ENCODE measurements at regions not wholly inside any gene's neighbourhood (a gene's known extent, or its start where the extent isn't known, plus 50 kb on each side); places are given as distances from the start of the nearest gene placed in this dataset.

GRCh38 chr1:38207275-38207674 lies 160.7 kb upstream of the POU3F1 start:
- DNase-seq (ENCODE audit: low read depth, low spot score), result no peak
- no peak for TF ChIP-seq CTCF (IDR thresholded peaks at IDR 0.05; ENCODE audit: low read depth, low read length)
- in situ Hi-C loops (cut with HindIII; ENCODE audit: low sequenced_read_pairs), result no loop called here

DNA sequence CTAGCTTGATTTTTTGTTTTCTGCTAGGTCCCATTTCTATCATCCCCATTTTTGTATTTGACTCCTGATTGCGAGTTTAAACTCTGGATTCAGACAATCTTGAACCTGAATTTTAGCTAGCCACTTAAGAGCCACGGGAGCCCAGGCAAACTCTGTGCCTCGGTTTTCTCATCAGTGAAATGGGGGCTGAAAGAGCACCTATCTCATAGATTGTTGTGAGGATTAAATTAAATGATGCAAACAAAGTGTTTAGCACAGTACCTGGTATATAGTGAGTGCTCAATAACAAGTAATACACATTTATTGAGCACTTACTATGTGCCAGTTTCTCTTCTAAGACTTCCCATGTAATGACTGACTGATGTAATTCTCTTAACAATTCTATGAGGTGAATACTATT lies 158.1 kb upstream of the POU3F1 start:
- in situ Hi-C loops (cut with HindIII; ENCODE audit: low sequenced_read_pairs), result no loop called here
- no peak for DNase-seq (ENCODE audit: low read depth, low spot score)
- TF ChIP-seq CTCF (IDR thresholded peaks at IDR 0.05; ENCODE audit: low read depth, low read length), result no peak
- H3K4me3 ChIP-seq (ENCODE audit: low read depth, low read length), result no peak overlapping the region

More at GRCh38 chr1:38207275-38207674, 160.7 kb upstream of the POU3F1 start:
- no peak overlapping the region for H3K4me3 ChIP-seq (ENCODE audit: low read depth, low read length)

DNA sequence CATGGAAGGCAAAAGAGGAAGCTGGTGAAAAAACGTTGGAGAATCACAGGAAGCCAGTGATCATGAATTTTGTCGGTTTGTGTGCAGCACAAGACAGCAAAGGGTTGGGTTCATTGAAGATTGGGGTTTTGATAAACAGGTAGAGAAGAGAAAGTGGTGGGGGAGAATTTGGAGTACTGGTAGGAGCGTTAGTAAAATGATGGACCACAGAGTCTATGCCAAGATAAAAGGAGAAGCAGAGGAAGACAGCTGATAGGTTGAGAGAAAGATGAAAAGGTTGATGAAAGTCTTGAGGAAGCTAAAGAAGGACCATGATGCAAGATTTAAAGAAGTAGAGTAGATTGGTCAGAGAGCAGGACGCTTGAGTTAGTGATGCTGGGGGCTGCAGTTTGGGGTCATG lies 156.8 kb upstream of the POU3F1 start:
- no peak for DNase-seq (ENCODE audit: low read depth, low spot score)
- in situ Hi-C loops (cut with HindIII; ENCODE audit: low sequenced_read_pairs), result no loop called here
- no peak for TF ChIP-seq CTCF (IDR thresholded peaks at IDR 0.05; ENCODE audit: low read depth, low read length)
- no peak overlapping the region for H3K4me3 ChIP-seq (ENCODE audit: low read depth, low read length)

- in situ Hi-C loops (cut with HindIII; ENCODE audit: low sequenced_read_pairs), result no loop called here
- no peak for DNase-seq (ENCODE audit: low read depth, low spot score)
- H3K4me3 ChIP-seq (ENCODE audit: low read depth, low read length), result no peak overlapping the region
- no peak for TF ChIP-seq CTCF (IDR thresholded peaks at IDR 0.05; ENCODE audit: low read depth, low read length)
Measured at GRCh38 chr1:38201431-38201830, 154.8 kb upstream of the POU3F1 start.

GRCh38 chr1:38198621-38199020 lies 152.0 kb upstream of the POU3F1 start:
- no peak overlapping the region for H3K4me3 ChIP-seq (ENCODE audit: low read depth, low read length)
- no peak for DNase-seq (ENCODE audit: low read depth, low spot score)
- in situ Hi-C loops (cut with HindIII; ENCODE audit: low sequenced_read_pairs), result no loop called here
- TF ChIP-seq CTCF (IDR thresholded peaks at IDR 0.05; ENCODE audit: low read depth, low read length), result no peak

GRCh38 chr1:38198099-38198498 lies 151.5 kb upstream of the POU3F1 start:
- no peak overlapping the region for H3K4me3 ChIP-seq (ENCODE audit: low read depth, low read length)
- DNase-seq (ENCODE audit: low read depth, low spot score), result no peak
- in situ Hi-C loops (cut with HindIII; ENCODE audit: low sequenced_read_pairs), result no loop called here
- no peak for TF ChIP-seq CTCF (IDR thresholded peaks at IDR 0.05; ENCODE audit: low read depth, low read length)

Measured in astrocyte of the spinal cord (primary cell).